CD1c-positive myeloid dendritic cell (primary cell): ENCODE measurements at regions not wholly inside any gene's neighbourhood (a gene's known extent, or its start where the extent isn't known, plus 50 kb on each side); places are given as distances from the start of the nearest gene placed in this dataset.

Experiments
- DNase-seq: peaks from one replicate; pipeline ENCODE4 v3.0.0-alpha.2; 2016; ENCODE audit errors: extremely low spot score

GRCh38 chr20:39234520-39235095 lies 272.5 kb downstream of the DHX35 start:
- DNase-seq, result no peak

DNA sequence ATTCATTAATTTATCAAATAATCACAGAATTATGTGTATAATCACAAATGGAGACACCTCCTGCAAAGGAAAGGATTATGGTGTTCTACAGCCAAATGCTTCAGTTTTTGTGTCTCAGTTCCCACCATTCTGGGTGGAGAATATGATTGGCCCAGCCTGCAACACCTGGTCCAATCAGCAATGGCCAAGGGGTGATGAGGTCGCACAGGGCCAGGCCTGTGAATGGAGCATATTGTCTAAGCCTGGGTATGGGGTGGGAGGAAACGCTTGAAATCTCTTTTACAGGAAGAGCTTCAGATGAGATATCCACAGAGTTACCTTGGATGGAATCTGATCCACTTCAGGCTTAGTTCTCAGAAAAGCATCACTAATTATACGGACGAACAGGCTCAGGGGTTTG lies 271.6 kb downstream of the DHX35 start:
- DNase-seq, result no peak

DNA sequence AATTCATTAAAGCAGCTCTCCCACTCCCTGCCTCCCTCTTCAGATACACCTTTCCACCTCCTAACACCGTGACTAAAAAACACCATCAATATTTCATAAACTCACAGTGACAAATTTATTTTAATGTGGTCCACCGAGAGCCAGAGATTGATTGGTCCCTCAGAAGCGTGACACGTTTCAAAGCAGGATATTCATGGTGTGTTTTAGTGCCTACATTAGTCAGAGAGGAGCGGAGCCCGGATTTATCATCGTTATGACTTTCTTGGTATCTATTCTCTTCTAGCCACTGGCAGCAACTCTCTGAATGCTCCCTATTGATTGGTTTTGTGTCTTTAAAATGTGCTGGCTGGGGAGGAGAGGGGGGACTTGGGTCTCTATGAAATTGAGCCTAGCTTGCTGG lies 265.3 kb downstream of the DHX35 start:
- no peak for DNase-seq

GRCh38 chr20:39225978-39226377 lies 263.8 kb downstream of the DHX35 start:
- DNase-seq, result no peak

GRCh38 chr20:39225536-39225935 lies 263.4 kb downstream of the DHX35 start:
- DNase-seq, result no peak

DNA sequence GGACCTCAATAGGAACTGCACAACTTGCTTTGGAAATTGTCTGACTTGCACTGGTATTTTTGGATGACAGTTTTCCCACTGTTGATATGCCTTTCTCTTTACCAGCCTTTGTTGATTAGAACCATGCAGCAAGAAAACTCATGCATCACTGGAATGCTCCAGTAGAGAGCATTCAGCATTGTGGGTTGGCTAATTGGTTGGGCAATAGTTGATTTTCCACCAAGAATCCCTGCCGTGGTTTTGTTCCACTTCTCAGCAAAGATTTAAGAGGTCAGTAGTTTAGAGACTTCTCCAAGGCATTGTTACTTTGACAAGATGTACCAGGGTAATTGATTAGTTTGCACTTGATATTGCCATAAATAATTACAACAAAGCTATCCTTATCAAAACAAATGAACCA lies 260.0 kb downstream of the DHX35 start:
- DNase-seq, result no peak

DNA sequence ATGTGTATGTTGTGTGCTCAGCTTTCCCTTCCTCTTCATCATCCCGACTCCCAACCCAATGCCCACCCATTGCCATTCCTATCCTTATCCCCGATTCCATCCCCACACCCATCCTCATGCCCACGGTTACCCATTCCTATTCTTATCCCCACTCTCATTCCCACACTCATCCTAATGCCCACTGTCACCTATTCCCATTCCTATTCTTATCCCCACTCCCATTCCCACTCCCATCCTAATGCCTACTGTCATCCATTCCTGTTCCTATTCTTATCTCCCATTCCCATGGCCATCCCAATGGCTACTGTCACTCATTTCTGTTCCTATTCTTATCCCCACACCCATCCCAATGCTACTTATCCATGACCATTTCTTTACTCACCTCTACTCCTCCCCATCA lies 254.1 kb downstream of the DHX35 start:
- no peak for DNase-seq

GRCh38 chr20:39214828-39215227 lies 252.7 kb downstream of the DHX35 start:
- no peak for DNase-seq

DNA sequence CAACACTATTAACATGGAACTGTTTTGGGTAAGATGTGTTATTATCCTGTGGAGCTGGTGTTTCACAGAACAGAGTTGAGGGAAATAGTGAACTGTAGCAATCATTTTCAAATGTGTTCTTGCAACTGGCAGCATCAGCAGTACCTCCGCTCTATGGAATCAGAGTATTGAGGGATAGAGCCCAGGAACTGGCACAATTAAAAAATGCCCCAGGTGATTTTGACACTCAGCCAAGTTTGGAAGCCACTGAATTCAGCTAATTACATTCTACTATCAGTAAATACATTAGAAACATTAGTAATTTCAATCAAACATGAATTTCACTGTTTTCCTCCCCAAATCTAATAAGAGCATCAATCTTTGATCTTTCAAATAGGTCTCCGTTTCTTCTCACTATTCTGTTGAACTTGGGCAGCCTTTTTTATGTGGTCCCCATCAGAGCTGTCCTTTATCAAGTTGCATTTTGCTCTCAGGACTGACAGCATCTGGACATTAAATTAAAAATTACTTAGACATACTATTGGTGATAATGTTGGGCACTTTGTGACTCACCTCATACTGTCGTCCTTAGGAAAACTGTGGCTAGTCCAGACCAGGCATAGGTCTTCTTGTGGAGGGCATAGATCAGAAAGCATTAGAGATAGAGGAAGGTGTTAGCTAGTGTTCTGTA lies 251.5 kb downstream of the DHX35 start:
- no peak for DNase-seq

GRCh38 chr20:39211060-39211748 lies 249.1 kb downstream of the DHX35 start:
- DNase-seq, result no peak

DNA sequence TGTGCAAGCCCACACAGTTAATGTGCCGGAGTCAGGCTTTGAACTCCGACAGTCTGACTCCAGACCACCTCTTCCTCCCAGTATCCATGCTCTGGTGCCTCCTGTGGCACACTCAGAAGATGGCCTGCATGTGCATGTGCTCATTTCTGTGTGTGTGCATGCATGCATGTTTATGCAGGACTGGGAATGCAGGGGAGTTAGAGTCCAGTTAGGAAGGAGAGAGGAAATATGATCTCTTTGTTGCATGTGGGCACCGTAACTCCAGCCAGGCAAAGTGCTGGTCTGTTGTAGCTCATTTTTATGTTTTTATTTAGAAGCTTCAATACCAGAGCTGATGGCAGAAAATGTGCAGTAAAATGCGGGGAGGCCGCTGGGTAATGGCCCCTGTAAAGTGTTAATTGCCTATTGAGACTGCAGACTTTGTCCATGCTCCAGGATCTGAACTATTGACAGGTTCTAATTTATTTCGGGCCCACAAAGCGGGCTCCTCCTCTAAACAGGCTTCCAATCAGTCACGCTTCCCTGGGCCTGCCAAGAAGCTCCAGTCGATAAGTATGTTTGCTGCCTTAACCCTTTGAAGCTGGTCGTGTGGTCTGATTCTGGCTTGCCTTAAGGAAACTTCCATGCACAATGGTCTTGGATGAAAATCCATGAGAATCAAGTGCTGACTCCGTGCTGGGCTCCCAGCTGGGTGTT lies 248.3 kb downstream of the DHX35 start:
- DNase-seq, result no peak

DNA sequence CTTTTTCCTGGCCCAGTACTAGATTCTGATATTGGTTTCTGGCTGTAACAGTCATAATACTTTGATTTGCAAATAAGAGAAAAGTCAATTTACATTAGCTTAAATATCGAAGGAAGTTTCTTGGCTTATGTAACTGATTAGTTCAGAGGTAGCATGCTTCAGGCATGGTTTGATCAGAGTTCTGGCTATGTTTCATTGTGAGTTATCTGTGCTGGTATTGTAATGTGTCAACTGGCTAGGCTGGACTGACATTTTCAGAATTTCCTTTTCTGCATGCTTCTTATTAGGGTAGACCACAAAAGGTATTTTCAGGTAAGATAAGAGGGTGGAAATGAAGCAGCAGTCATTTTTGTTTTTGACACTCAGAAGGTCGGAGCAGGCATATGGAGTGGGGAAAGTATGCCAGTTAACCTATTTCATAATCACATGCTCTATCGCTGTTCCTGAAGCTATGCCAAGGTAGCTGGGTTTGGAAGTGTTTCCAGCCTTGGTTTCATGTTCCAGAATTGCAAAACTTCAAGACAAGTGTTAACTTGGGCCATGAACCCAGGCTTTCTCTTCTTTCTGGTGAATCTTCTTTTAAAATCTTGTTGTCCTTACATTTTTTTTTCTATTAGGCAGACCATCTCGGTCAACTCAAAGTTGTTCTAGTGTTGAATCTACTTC lies 244.9 kb downstream of the DHX35 start:
- DNase-seq, result no peak

DNA sequence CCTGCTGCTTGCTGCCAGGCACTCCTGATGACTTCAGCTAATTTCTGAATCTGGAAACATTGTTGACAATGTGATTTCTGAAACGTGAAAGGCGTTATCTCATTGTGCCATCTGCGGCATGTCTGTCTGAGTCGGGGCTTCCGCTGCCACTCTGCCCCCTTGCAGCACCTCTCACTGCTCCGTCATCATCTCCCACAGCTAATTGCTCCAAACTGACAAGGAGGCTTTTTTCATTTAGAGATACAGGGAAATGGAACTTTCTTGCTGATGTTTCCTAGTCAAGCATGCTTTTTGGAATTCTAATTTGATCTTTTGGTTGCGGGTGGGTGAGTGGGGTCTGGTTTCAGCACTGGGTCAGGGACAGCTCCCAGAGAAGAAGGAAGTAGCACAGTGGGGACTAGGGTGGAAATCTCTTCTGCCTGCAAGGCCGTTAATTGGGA lies 233.5 kb downstream of the DHX35 start:
- no peak for DNase-seq

GRCh38 chr20:39190666-39191570 lies 228.8 kb downstream of the DHX35 start:
- DNase-seq, result no peak

DNA sequence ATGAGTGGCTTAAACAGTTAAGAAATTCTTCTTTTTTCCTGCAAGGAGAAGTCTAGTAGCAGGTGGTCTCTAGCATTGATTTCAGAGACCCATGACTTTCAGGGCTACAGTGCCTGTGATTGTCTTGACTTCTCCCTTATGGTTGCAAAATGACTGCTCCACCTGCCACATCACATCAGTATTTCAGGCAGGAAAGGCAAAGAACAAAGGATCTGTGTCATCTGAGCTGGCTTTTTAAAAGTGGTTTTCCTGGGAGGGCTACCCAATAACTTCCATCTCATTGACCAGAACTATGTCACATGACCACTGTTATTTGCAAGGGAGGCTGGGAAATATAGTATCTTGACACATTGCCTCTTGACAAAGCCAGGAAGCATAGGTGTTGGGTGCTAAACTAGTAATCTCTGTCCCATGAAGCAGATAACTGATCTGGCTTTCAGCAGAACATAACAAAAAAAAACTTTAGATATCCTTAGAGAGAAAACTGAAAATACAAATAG lies 226.2 kb downstream of the DHX35 start:
- DNase-seq, result no peak

DNA sequence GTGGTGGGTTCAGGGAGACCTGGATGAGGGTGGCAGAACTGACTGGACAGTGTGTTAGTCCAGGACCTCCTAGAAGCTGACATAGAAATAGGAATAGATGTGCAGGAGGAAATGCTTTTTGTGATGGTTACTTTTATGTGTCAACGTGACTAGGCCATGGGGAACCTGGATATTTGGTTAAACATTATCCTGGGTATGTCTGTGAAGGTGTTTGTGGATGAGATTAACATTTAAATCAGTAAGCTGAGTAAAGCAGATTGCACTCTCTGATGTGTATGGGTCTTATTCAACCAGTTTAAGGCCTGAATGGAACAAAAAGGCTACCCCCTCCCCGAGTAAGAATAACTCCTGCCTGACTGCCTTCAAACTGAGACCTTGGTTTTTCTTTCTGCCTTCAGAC lies 219.3 kb downstream of the DHX35 start:
- DNase-seq, result no peak

DNA sequence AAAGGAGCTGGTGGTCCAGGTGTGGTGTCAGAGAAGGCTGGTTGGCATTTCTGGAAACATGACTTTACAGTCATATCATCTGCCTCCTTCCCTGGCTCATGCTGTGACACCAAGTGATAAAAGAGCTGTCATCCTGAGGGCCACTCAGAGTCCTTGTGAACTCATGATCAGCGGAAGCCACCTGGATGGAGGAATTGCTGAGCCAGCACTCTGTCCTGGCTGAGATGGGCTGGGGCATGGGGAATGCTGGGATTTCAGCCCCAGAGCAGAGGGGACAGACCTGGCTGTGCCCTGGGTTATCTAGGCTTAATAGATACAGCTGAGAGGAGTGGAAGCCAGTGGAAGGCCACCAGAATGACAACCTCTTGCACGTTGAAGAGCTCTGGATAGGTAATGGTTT lies 214.3 kb downstream of the DHX35 start:
- no peak for DNase-seq

DNA sequence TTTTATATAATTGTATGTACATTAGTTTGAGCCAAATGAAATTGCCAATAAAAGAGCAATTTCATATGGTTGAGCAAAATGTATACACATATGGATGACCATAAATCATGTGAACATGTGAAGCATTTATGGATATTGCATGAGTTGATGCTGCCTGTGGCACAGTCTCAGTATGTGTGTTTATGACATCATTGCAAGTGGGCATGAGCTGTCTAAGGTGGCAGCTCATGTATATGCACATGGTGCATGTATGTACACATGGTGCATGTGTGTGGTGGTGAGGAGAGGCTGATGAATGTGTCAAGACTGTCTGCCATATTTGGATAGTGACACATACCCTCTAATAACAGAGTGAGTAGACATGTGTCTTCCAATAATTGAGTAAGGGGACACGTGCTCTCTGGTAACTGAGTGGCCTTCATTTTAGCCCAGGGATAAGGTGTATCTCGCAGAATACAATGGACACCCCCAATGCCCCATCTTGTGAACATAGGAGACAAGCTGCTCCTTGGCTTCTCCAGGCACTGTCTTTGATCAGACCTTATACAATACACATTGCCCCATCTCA lies 208.8 kb downstream of the DHX35 start:
- DNase-seq, result no peak

DNA sequence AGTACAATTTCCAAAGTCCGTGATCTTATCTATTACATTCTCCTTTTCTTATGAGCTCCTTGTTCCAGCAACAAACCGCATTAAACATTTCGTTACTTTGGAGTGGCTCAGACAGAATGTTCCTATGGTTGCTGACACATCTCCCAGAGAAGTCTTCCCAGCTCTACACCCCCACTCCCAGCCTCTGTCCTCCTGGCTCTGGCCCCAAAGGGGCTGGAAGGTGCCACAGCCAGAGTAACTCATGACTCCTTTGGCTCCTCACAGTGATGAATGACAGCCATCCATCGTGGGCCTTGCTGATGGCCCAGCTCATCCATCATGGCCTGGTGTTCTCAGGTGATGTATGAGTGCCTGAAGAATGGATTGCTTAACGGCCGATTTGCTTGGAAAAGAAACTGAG lies 203.0 kb downstream of the DHX35 start:
- DNase-seq, result no peak

DNA sequence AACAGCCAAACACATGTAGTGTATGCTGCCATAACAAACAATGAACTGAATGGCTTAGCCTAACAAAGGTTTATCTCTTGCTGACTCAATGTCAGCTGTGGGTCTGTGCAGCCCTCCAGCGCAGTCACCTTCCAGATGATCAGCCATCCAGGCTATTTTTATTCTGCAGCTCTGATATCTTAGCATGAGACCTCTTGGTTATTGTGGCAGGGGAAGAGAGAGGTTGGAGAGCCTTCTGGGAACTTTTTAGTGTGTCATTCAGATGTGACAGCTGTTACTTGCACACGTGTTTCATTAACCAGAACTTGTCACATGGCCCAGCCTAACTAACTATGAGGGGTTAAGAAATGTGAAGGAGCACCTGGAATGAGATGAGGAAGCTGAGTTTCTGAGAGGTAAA lies 202.5 kb downstream of the DHX35 start:
- DNase-seq, result no peak

DNA sequence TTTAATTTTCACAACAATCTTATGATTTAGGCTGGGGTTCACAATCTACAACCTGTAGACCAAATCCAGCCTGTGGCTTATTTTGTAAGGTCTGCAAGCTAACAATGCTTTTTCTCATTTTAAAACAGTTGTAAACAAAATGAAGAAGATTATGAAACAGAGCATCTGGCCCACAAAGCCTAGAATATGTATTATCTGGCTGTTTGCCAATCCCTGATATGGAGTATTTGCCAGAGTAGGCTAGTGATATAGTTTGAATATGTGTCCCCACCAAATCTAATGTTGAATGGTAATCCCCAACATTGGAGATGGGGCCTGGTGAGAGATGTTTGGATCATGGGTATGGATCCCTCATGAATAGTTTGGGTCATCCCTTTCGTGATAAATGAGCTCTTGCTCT lies 201.8 kb downstream of the DHX35 start:
- no peak for DNase-seq
